HUES48 (cell line): ENCODE measurements at regions not wholly inside any gene's neighbourhood (a gene's known extent, or its start where the extent isn't known, plus 50 kb on each side); places are given as distances from the start of the nearest gene placed in this dataset.

Source experiments
- H3K27ac ChIP-seq: one replicate; pipeline ENCODE4 v1.7.0; 2013; ENCODE audit warnings: low read depth, low read length, inconsistent platforms
- H3K27me3 ChIP-seq: 2 replicates; pipeline ENCODE4 v1.6.1; 2013; ENCODE audit warnings: mild to moderate bottlenecking, low read length; ENCODE audit not compliant: control insufficient read depth, insufficient read depth
- H3K36me3 ChIP-seq: 2 replicates; pipeline ENCODE4 v1.6.1; 2013; ENCODE audit warnings: low read length; ENCODE audit not compliant: control insufficient read depth, insufficient read depth
- H3K4me1 ChIP-seq: 2 replicates; pipeline ENCODE4 v1.6.1; 2013; ENCODE audit warnings: mild to moderate bottlenecking, low read length; ENCODE audit not compliant: control insufficient read depth, insufficient read depth
- H3K4me3 ChIP-seq: 2 replicates; pipeline ENCODE4 v1.5.1; 2013; ENCODE audit warnings: mild to moderate bottlenecking, low read depth, low read length
- H3K9ac ChIP-seq: 2 replicates; pipeline ENCODE4 v1.6.1; 2013; ENCODE audit warnings: mild to moderate bottlenecking, low read depth, low read length, moderate library complexity
- H3K9me3 ChIP-seq: 2 replicates; pipeline ENCODE4 v1.6.1; 2013; ENCODE audit warnings: low read length; ENCODE audit not compliant: control insufficient read depth, insufficient read depth

GRCh38 chr6:169045486-169045885, 208.2 kb downstream of the THBS2 start:
- H3K27ac ChIP-seq: no peak overlapping the region
- no peaks in the 10 kb centered on the region for H3K4me1 ChIP-seq
- no peak overlapping the region for H3K4me3 ChIP-seq
- no peak overlapping the region for H3K9ac ChIP-seq
- H3K27me3 ChIP-seq: no peaks in the 10 kb centered on the region
- no peaks in the 10 kb centered on the region for H3K36me3 ChIP-seq
- H3K9me3 ChIP-seq: no peaks in the 10 kb centered on the region

- no peaks in the 10 kb centered on the region for H3K9me3 ChIP-seq
- no peak overlapping the region for H3K27ac ChIP-seq
- no peaks in the 10 kb centered on the region for H3K4me1 ChIP-seq
- no peak overlapping the region for H3K4me3 ChIP-seq
- H3K9ac ChIP-seq: no peak overlapping the region
- H3K27me3 ChIP-seq: no peaks in the 10 kb centered on the region
- H3K36me3 ChIP-seq: no peaks in the 10 kb centered on the region
Measured at GRCh38 chr6:169044381-169045230, 209.0 kb downstream of the THBS2 start.

- Histone ChIP-seq H3K4me1 (no peaks in the 10 kb centered on the region), H3K27ac (no peak overlapping the region), H3K4me3 (no peak overlapping the region), H3K36me3 (no peaks in the 10 kb centered on the region), H3K9ac (no peak overlapping the region), H3K27me3 (no peaks in the 10 kb centered on the region), H3K9me3 (peaks cover 2% of the 10 kb centered on the region; the same call in 1 of the 2 replicates)
Measured at GRCh38 chr6:169042061-169042460, 211.6 kb downstream of the THBS2 start.

GRCh38 chr6:169041078-169041477, 212.6 kb downstream of the THBS2 start:
- Histone ChIP-seq H3K36me3 (no peaks in the 10 kb centered on the region), H3K9ac (no peak overlapping the region), H3K27me3 (no peaks in the 10 kb centered on the region), H3K27ac (no peak overlapping the region), H3K4me1 (no peaks in the 10 kb centered on the region), H3K4me3 (no peak overlapping the region), H3K9me3 (peaks cover 2% of the 10 kb centered on the region; the same call in 1 of the 2 replicates)

GRCh38 chr6:169038691-169039090, 215.0 kb downstream of the THBS2 start:
- Histone ChIP-seq H3K4me3 (no peak overlapping the region), H3K36me3 (no peaks in the 10 kb centered on the region), H3K4me1 (no peaks in the 10 kb centered on the region), H3K9me3 (peaks cover 2% of the 10 kb centered on the region; the same call in 1 of the 2 replicates), H3K27ac (no peak overlapping the region), H3K9ac (no peak overlapping the region), H3K27me3 (no peaks in the 10 kb centered on the region)

GRCh38 chr6:169035385-169036240, 218.0 kb downstream of the THBS2 start:
- Histone ChIP-seq H3K36me3 (no peaks in the 10 kb centered on the region), H3K4me1 (no peaks in the 10 kb centered on the region), H3K9me3 (peaks cover 2% of the 10 kb centered on the region; the same call in 1 of the 2 replicates), H3K27me3 (no peaks in the 10 kb centered on the region), H3K27ac (no peak overlapping the region), H3K9ac (no peak overlapping the region), H3K4me3 (no peak overlapping the region)

- H3K4me3 ChIP-seq: no peak overlapping the region
- H3K9ac ChIP-seq: no peak overlapping the region
- no peaks in the 10 kb centered on the region for H3K4me1 ChIP-seq
- no peak overlapping the region for H3K27ac ChIP-seq
- peaks cover 2% of the 10 kb centered on the region; the same call in 1 of the 2 replicates for H3K9me3 ChIP-seq
- H3K36me3 ChIP-seq: no peaks in the 10 kb centered on the region
- H3K27me3 ChIP-seq: no peaks in the 10 kb centered on the region
Measured at GRCh38 chr6:169034516-169035167, 219.0 kb downstream of the THBS2 start.

- Histone ChIP-seq H3K9ac (no peak overlapping the region), H3K36me3 (no peaks in the 10 kb centered on the region), H3K4me1 (no peaks in the 10 kb centered on the region), H3K27me3 (no peaks in the 10 kb centered on the region), H3K27ac (no peak overlapping the region), H3K4me3 (no peak overlapping the region), H3K9me3 (peaks cover 12% of the 10 kb centered on the region)
Measured at GRCh38 chr6:169029861-169030260, 223.8 kb downstream of the THBS2 start.

GRCh38 chr6:169028343-169028742, 225.3 kb downstream of the THBS2 start:
- Histone ChIP-seq H3K36me3 (no peaks in the 10 kb centered on the region), H3K9me3 (peaks cover 19% of the 10 kb centered on the region), H3K27ac (no peak overlapping the region), H3K9ac (no peak overlapping the region), H3K4me1 (no peaks in the 10 kb centered on the region), H3K4me3 (no peak overlapping the region), H3K27me3 (no peaks in the 10 kb centered on the region)

GRCh38 chr6:169026175-169026574, 227.5 kb downstream of the THBS2 start:
- Histone ChIP-seq H3K36me3 (no peaks in the 10 kb centered on the region), H3K27ac (no peak overlapping the region), H3K27me3 (no peaks in the 10 kb centered on the region), H3K4me3 (no peak overlapping the region), H3K9ac (no peak overlapping the region), H3K4me1 (no peaks in the 10 kb centered on the region), H3K9me3 (peaks cover 26% of the 10 kb centered on the region)
